ENCODE measurements at regions not wholly inside any gene's neighbourhood (a gene's known extent, or its start where the extent isn't known, plus 50 kb on each side); places are given as distances from the start of the nearest gene placed in this dataset.
"Not testable (repeated sequence)": the region's sequence is repeated elsewhere in the genome, so short reads cannot be mapped to it uniquely, and the experiment has no call there.

DNA sequence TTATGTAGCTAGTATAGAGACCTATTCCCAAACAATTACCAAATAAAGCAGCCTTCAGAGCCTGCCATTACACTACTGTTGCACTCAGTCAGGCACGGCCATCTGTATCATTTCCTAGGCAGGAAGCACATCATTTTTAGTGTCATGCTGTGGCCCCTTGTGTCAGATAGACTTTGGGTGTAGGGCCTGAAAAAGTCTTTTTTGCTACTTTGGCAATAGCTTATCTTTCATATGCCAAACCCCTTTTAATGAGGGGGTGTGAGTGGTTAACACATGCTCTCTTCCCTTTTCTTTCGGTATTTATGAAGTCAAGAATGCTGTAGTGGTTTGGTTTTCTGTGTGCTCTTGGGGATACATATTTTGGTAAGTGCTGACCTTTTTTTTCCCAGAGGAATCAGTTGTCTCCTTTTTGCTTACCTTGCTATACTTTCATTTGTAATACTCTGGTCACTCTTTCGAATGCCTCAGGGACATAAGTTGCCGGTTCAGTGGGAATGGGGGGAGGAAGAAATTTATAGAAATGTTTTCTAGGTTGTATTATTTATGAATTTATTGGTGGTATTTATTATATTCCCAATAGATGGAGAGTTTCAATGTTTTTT lies 209.8 kb downstream of the CSNK1G3 start:
- no peak for DNase-seq (ENCODE audit: low read depth in 2 of 2)

- DNase-seq (ENCODE audit: low read depth in 2 of 2) = no peak
Observed at GRCh38 chr5:123720955-123721354, 209.0 kb downstream of the CSNK1G3 start.

GRCh38 chr5:123720339-123720738 lies 208.4 kb downstream of the CSNK1G3 start:
- no peak for DNase-seq (ENCODE audit: low read depth in 2 of 2)

DNA sequence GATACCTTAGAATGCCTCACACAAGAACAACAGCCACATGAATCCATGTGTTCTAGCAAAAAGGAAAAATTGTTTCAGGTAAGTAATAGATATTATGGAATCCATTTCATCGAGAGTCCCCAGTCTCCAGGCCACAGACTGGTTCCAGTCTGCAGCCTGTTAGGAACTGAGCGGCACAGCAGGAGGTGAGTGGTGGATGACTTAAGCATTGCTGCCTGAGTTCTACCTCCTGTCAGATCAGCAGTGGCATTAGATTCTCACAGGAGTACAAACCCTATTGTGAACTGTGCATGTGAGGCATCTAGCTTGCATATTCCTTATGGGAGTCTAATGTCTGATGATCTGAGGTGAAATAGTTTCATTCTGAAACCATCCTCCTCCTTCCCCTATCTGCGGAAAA lies 207.0 kb downstream of the CSNK1G3 start:
- no peak for DNase-seq (ENCODE audit: low read depth in 2 of 2)

- DNase-seq (ENCODE audit: low read depth in 2 of 2) = no peak
Observed at GRCh38 chr5:123718238-123718637, 206.3 kb downstream of the CSNK1G3 start.

DNA sequence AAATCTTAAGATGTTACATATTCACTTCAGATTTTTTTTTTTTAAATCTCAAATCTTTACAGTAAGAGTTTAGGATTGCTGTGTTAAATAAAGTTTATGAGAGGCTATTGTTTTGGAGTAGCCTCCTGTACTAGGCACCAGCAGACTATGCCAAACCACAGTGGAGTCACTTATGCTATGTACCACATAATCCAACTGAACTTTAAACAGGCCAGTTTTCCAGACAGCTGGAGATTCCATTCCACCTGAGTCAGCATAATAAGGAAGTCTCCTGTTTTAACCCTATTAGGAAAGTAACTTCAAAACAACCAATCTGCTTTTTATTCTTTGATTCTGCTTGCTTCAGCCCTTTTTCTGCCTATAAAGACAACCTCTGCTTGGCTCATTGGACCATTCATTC lies 205.2 kb downstream of the CSNK1G3 start:
- DNase-seq (ENCODE audit: low read depth in 2 of 2) = no peak

GRCh38 chr5:123710031-123710430 lies 198.1 kb downstream of the CSNK1G3 start:
- no peak for DNase-seq (ENCODE audit: low read depth in 2 of 2)

- no peak for DNase-seq (ENCODE audit: low read depth in 2 of 2)
Observed at GRCh38 chr5:123709422-123709821, 197.4 kb downstream of the CSNK1G3 start.

- no peak for DNase-seq (ENCODE audit: low read depth in 2 of 2)
Observed at GRCh38 chr5:123708074-123708806, 196.3 kb downstream of the CSNK1G3 start.

DNA sequence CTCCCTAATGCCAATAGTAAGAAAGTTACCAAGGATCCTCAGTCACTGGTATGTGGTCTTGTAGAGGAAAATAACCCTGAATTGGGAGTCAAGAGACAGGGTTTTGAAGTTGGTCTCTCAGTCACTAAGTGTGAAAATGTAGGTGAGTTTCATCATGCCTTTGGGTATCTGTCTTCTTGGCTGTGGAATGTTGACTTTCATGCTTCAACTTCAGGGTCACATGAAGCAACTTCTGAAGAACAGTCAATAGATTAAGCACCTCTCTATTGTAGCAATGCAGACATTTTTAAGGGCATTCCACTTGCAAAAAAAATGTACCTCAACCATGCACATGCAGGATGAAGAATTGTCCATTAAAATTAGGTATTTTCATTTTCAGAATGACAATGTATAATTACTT lies 194.6 kb downstream of the CSNK1G3 start:
- DNase-seq (ENCODE audit: low read depth in 2 of 2) = no peak

DNA sequence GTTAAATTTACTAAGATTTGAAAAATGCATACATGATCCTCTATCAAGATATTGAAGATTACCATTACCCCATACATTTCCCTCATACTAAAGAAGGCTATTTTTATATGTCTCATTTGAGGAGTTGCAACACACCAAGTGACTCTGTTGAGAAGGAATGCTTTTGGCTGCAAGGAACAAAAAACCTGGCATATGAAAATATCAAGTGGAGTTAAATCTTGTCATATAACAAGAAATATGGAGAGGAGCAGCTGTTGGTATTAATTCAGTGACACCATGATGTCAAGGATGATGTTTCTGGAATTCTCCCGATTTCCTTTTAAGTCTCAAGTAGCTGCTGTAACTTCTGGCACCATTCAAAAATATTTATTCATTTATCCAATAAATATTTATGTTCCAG lies 193.8 kb downstream of the CSNK1G3 start:
- DNase-seq (ENCODE audit: low read depth in 2 of 2) = no peak

GRCh38 chr5:123701511-123702200 lies 189.7 kb downstream of the CSNK1G3 start:
- no peak for DNase-seq (ENCODE audit: low read depth in 2 of 2)

- DNase-seq (ENCODE audit: low read depth in 2 of 2) = no peak
Observed at GRCh38 chr5:123700624-123701287, 188.8 kb downstream of the CSNK1G3 start.

DNA sequence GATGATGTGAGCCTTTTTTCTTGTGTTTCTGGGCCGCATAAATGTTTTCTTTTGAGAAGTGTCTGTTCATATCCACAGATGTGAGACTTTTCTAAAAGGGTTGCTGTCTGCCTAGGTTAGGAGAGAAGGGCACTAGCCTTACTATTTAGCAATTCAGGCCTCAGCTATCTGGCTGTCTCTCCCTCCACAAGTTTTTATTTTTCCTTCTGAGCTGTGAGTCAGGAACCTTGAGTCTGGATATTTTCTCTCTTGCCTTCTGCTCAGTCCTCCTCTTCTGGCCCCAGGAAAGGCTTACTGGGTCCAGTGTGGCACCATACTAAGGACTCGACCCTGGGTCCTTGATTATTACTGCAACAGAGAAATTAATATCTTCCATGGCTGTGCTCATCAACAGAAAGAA lies 187.6 kb downstream of the CSNK1G3 start:
- no peak for DNase-seq (ENCODE audit: low read depth in 2 of 2)

DNA sequence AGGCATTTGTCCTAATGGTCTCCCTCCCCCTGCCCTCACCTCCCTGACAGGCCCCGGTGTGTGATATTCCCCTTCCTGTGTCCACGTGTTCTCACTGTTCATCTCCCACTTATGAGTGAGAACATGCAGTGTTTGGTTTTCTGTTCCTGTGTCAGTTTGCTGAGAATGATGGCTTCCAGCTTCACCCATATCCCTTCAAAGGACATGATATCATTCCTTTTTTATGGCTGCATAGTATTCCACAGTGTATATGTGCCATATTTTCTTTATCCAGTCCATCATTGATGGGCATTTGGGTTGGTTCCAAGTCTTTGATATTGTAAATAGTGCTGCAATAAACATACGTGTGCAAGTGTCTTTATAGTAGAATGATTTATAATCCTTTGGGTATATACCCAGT lies 187.0 kb downstream of the CSNK1G3 start:
- DNase-seq (ENCODE audit: low read depth in 2 of 2) = not testable (repeated sequence)

DNA sequence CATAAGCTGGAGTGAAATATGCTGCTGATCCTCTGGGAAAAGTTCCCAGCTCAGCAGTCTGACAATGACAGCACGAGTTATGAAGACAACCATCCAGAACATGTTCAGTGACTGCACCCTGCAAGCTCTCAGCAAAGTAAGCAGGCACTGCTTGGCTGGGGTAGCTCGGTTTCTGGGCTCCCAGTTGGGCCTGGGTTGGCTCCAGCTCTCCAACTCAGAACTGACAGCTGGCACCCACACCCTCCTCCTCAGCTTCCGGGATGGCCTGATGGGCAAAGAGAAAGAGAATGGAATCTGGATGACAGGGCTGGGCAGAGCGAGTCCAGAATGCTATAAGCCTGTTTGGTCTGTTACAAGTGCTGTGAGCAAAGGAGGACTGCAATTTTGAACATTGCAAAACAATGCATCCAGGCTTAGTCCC lies 185.0 kb downstream of the CSNK1G3 start:
- no peak for DNase-seq (ENCODE audit: low read depth in 2 of 2)

GRCh38 chr5:123690821-123691220 lies 178.8 kb downstream of the CSNK1G3 start:
- no peak for DNase-seq (ENCODE audit: low read depth in 2 of 2)

DNA sequence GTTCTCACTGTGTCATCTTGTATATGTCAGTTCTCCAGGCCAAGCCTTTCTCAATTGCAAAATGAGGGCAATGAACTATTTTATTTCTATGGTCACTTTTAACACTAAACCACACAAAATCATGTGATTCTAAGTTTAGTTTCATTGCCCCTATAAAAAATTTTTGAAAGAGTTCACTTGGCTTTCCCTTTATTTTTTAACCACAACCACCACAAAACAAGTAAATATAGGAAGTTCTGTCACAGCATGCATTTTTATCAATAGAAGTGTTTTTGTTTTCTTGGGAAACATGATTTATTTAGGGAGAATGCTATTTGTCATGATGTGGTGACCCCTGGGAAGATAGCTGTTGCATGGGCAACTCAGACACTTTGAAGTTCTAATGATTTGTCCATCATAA lies 169.1 kb downstream of the CSNK1G3 start:
- no peak for DNase-seq (ENCODE audit: low read depth in 2 of 2)

DNA sequence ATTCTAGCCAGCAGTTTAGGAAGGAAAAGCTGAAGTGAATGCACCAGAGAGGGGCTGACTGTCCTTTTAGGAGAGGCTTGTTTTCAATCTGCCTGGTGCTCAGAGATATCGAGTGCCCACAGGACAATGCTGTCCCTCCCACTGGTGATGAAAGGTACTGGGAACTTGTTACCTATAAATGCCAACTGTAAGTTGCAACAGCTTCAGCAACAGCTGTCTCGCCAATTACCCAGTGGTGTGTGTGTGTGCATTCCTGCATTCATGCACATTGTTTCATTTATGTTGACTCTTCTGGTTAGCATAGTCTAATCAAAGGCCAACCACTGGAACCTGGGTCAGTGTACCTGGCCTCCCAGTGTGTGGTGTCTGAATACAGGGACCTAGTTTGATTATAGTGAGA lies 161.1 kb downstream of the CSNK1G3 start:
- DNase-seq (ENCODE audit: low read depth in 2 of 2) = no peak

GRCh38 chr5:123671711-123672456 lies 159.9 kb downstream of the CSNK1G3 start:
- DNase-seq (ENCODE audit: low read depth in 2 of 2) = no peak

GRCh38 chr5:123671042-123671441 lies 159.1 kb downstream of the CSNK1G3 start:
- DNase-seq (ENCODE audit: low read depth in 2 of 2) = no peak

All from stimulated activated CD8-positive, alpha-beta memory T cell treated with anti-CD3 and anti-CD28 coated beads, Interleukin-7, amount 100 ng/mL, for 4 hours (primary cell).